HG03139 (cell line): ENCODE measurements at regions not wholly inside any gene's neighbourhood (a gene's known extent, or its start where the extent isn't known, plus 50 kb on each side); places are given as distances from the start of the nearest gene placed in this dataset.

Experiments
- ATAC-seq: cut with Tn5 transposase; IDR thresholded peaks from one replicate; pipeline ENCODE4 v1.9.1; 2021; ENCODE audit not compliant: unreplicated experiment

GRCh38 chr18:61949946-61950345 is 57.1 kb upstream of the RNF152 start:
- no peak for ATAC-seq

DNA sequence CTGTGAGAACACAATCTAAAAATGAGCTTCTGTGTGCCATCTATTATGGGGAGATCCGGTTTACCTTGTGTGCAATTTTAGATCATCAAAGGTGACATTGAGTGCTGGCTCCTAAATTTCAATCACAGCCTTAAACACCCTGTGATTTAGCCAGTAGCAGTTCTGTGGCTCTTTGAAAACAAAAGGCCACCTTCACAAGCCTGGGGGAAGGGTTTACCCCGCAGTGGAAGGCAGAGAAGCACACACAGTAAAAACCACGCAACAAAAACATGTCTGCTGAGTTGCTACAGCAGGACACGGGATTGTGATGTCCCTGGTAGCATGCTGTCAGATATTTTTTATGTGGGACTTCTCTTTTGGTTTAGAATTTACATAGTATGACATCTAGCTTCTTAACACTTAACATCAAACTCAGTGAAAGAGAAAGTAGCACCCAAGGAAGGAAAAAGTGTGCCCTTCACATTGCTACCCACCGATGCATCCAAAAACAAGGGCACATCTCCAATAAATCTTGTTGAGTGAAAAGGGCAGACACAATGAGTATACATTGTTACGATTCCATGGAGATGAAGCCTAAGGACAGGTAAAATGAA is 56.1 kb upstream of the RNF152 start:
- ATAC-seq: no peak

- ATAC-seq: no peak
Measured at GRCh38 chr18:61948281-61948741, 55.5 kb upstream of the RNF152 start.

- ATAC-seq: no peak
Measured at GRCh38 chr18:61946449-61946848, 53.6 kb upstream of the RNF152 start.

GRCh38 chr18:61943175-61943964 is 50.6 kb upstream of the RNF152 start:
- no peak for ATAC-seq
